GM10266 (cell line): ENCODE measurements at regions not wholly inside any gene's neighbourhood (a gene's known extent, or its start where the extent isn't known, plus 50 kb on each side); places are given as distances from the start of the nearest gene placed in this dataset.

ENCODE experiments used
- DNase-seq: peaks from one replicate; pipeline ENCODE4 v3.0.0; 2012; ENCODE audit errors: extremely low spot score
- CTCF ChIP-seq: IDR thresholded peaks from 2 replicates; pipeline ENCODE4 v1.5.1; 2012; ENCODE audit warnings: mild to moderate bottlenecking, low read depth; ENCODE audit not compliant: control insufficient read depth, insufficient read depth; ENCODE audit errors: missing control alignments

GRCh38 chr5:155952486-155953089, 374.4 kb upstream of the SGCD start:
- no peak for DNase-seq
- no peak for TF ChIP-seq CTCF

GRCh38 chr5:155953335-155953734, 373.6 kb upstream of the SGCD start:
- no peak for DNase-seq
- no peak for TF ChIP-seq CTCF

- no peak for TF ChIP-seq CTCF
- no peak for DNase-seq
Observed at GRCh38 chr5:155954701-155955445, 372.1 kb upstream of the SGCD start.

GRCh38 chr5:155957884-155958283, 369.1 kb upstream of the SGCD start:
- DNase-seq: no peak
- no peak for TF ChIP-seq CTCF

- no peak for DNase-seq
- no peak for TF ChIP-seq CTCF
Observed at GRCh38 chr5:155959082-155959481, 367.9 kb upstream of the SGCD start.

GRCh38 chr5:155960177-155960576, 366.8 kb upstream of the SGCD start:
- TF ChIP-seq CTCF: no peak
- DNase-seq: no peak

GRCh38 chr5:155969537-155969936, 357.4 kb upstream of the SGCD start:
- TF ChIP-seq CTCF: no peak
- DNase-seq: no peak
